Activated T-helper 1 cell treated with anti-CD3 and anti-CD28 coated beads, Interleukin-2, amount 50 U/mL, for 16 hours (primary cell): ENCODE measurements at regions not wholly inside any gene's neighbourhood (a gene's known extent, or its start where the extent isn't known, plus 50 kb on each side); places are given as distances from the start of the nearest gene placed in this dataset.

ENCODE experiments used
- DNase-seq, 2 donors: peaks; one replicate each; pipeline ENCODE4 v3.0.0-alpha.2; 2020; ENCODE audit warnings: low read depth in 1 of 2, low spot score in 1 of 2

- DNase-seq = no peak
Observed at GRCh38 chr6:145384503-145384902, 350.8 kb downstream of the EPM2A start.

- DNase-seq = no peak
Observed at GRCh38 chr6:145396499-145396898, 338.8 kb downstream of the EPM2A start.

- DNase-seq = no peak
Observed at GRCh38 chr6:145400508-145400907, 334.8 kb downstream of the EPM2A start.

DNA sequence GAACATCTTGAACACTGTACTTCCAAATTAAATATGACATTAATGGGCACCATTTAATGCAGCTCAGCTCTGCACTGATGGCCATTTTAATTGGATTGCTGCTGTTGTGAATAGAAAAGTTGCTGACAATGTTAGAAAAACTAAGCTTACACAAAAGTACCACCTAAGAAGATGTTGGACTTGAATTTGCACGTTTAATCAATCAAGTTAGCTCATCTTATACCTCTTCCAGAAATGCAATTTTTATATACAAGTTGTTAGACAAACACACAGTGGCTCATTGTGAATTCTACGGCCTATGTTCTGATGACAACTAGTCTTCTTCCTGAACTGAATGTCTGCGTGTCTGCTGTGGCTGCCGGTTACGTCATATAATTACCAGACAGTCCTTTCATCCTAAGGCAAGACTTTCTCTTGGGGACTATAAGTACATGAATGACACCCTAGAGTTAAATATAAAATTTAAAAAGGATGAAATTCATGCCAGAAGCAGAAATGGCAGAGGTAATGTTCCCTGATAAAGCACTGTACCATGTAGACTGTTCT is 330.2 kb downstream of the EPM2A start:
- DNase-seq = no peak

GRCh38 chr6:145406783-145407182 is 328.5 kb downstream of the EPM2A start:
- DNase-seq = no peak

DNA sequence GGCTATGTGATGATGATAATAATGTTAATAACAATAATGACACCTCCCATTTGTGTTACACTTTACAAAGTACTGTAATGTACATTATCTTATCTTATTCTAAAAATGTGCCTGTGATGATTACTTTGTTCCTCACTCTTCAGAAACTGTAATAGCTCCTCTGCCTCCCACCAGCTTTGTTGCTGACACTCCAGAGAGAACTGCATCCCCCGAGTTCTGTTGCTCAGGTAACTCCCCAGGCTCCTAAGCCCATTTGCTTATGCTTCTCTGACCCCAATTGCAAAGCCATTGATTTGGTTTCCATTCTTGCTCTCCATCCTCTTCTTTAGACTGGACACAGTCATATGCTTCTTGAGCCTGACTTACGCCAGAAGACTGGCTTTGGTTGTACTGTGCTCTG is 319.7 kb downstream of the EPM2A start:
- no peak for DNase-seq

- no peak for DNase-seq
Observed at GRCh38 chr6:145420599-145420998, 314.7 kb downstream of the EPM2A start.

DNA sequence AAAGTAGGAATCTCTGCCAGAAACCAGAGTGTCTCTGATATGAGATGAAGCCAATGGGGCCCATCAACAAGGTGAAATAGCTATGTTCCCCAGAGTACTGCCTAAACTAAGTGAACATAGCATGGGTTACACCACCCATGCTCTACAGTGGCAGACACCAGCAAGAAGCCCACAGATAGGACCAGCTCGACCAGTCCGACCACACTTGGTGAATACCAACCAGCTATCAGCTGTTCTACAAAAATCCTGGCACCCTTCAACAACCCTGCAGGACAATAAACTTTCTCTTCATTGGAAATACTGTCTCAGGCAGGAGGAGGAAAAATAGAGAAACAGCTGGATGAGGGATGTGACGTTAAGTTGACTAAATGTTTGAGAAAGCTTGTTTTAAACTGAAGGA is 311.4 kb downstream of the EPM2A start:
- DNase-seq = no peak

DNA sequence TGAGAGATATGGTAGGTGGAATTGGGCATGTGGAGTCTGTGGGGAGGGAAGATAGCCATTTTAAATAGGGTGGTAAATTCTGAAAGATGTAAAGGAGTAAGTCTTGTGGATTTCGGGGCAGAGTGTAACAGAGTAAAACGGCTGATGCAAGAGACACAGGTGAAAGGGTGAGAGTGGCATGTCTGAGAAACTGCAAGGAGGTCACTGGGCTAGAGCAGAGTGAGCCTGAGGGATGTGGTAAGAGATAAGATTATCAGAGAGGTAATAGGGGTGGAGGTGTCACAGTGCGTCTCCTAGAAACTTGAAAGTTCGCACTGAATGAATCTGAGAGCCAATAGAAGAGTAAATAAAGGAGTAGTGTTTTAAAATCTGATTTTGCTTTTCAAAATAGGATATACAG is 308.1 kb downstream of the EPM2A start:
- no peak for DNase-seq

GRCh38 chr6:145428706-145429105 is 306.6 kb downstream of the EPM2A start:
- DNase-seq = no peak

- no peak for DNase-seq
Observed at GRCh38 chr6:145442110-145442509, 293.2 kb downstream of the EPM2A start.

- no peak for DNase-seq
Observed at GRCh38 chr6:145445674-145446073, 289.6 kb downstream of the EPM2A start.

- DNase-seq = no peak
Observed at GRCh38 chr6:145451029-145451428, 284.3 kb downstream of the EPM2A start.

DNA sequence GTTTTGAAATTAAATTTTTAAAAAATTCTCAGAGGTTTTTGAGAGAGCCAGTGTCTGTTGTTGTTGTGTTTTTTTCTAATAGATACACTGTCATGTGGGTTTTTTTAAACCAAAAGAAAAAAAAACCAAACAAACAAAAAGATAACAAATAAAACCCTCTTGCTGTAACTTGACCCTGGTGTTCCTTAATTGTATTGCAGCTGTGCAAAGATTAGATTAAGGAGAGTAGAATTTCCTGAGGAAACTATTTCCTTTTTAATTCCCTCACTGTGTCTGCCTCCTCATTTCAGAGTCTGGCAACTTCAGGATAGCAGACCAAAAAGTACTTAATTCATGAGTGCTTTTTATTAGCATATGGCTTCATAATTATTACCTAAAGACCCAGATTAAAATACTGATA is 281.9 kb downstream of the EPM2A start:
- no peak for DNase-seq

DNA sequence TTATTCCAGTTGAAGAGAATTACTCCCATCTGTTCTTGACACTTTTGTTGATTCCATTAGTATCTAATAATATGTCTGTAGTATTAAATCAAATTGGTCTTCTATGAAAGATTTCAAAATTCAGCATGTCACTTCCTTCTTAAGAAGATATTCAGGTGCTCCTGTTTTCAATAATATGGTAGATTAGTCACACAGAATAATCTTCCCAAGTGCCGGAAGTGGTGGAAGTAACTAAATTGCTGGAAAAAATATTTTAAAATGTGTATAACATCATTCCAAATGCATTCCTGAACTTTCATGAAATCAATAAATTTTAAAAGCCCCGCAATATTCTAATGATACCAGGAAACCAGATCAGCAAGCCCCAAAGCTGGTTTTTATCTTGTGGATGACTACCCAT is 281.3 kb downstream of the EPM2A start:
- no peak for DNase-seq

GRCh38 chr6:145457556-145457955 is 277.8 kb downstream of the EPM2A start:
- no peak for DNase-seq

DNA sequence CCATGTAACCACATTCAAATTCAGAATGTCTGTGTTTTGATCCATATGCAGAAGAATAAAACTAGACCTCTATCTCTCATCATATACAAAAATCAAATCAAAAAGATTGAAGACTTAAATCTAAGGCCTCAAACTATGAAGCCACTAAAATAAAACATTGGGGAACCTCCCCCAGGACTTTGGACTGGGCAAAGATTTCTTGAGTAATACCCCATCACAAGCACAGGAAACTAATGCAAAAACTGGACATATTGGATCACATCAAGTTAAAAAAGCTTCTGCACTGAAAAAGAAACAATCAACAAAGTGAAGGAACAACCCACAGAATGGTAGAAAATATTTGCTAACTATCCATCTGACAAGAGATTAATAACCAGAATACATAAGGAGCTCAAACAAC is 266.8 kb downstream of the EPM2A start:
- no peak for DNase-seq

DNA sequence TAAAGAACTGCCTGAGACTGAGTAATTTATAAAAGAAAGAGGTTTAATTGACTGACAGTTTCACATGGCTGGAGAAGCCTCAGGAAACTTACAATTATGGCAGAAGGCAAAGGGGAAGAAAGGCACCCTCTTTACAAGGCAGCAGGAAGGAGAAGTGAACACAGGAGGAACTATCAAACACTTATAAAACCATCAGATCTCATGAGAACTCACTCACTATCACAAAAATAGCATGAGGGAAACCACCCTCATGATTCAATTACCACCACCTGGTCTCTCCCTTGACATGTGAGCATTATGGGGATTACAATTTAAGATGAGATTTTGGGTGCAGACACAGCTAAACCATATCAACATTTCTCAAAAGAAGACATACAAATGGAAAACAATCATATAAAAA is 266.3 kb downstream of the EPM2A start:
- DNase-seq = no peak

DNA sequence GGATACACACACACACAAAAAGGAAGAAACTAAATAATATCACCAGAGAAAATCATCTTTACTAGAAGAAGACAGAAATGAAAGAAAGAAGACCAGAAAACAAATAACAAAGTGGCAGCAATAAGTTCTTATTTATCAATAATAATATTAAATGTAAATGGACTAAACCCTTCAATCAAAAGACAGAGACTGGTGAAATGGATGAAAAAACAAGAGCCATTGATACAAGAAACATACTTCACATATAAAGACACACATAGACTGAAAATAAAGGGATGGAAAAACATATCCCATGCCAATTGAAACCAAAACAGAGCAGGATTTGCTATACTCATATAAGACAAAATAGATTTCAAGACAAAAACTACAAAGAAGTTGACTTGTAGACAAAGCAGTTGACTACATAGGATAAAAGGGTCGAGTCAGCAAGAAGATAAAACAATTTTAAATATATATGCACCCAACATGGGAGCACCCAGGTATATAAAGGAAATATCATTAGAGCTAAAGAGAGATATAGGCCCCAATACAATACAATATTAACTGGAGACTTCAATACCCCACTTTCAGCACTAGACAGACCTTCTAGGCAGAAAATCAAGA is 259.4 kb downstream of the EPM2A start:
- no peak for DNase-seq

DNA sequence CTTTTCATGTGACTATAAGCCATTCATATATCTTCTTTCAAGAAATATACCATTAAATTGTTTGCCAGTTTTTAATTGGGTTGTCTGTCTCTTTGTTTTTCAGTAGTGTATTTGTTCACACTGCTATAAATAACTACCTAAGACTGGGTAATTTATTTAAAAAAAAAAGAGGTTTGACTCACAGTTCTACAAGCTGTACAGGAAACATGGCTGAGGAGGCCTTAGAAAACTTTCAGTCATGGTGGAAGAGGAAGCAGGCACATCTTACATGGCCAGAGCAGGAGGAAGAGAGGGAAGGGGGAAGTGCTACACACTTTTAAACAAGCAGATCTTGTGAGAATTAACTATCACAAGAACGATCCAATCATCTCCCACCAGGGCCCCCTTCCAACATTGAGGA is 255.3 kb downstream of the EPM2A start:
- no peak for DNase-seq

DNA sequence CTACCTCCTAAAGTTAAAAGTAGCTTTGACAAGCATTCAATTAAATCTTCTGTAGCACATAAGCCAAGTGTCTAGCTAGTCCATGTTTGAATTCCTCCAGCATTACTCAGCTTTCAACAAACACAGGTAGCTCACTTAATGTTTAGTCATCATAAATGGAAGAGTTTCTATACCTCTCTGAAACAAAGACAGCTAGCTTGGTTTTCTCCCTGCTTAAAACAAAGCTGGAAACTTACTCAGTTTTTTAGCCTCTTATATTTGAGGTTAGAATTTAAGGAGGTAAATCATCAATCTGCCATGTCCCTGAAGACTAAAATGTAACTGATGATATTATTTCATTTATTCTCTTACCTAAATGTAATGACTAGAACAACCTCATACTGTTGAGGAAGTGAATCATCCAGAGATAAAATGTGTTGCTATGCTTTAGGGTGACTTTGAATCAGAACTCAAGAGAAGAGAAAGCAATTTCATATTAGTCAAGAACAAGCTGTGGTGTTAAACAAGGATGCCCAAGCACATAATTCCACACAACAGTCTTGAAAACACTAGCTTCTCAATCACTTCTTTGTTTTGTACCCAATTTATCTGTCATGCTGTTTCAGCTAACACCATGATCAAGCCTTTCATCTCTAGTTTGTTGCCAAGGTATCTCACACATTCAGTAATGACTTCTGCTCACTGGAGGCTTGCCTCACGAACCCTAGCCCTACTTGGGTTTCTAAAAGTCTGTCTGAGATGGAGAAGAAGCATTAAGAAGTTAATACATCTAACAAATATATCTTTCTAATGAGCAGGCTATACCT is 251.9 kb downstream of the EPM2A start:
- no peak for DNase-seq

- no peak for DNase-seq
Observed at GRCh38 chr6:145485288-145485687, 250.0 kb downstream of the EPM2A start.

- DNase-seq = no peak
Observed at GRCh38 chr6:145486306-145486705, 249.0 kb downstream of the EPM2A start.
